Left renal pelvis (tissue), 4 donors: ENCODE measurements at regions not wholly inside any gene's neighbourhood (a gene's known extent, or its start where the extent isn't known, plus 50 kb on each side); places are given as distances from the start of the nearest gene placed in this dataset.

Experiments
- DNase-seq, 4 donors: peaks; one replicate each; pipeline ENCODE4 v3.0.0-alpha.2; 2013; ENCODE audit warnings: low read depth in 4 of 4, low spot score in 3 of 4

DNA sequence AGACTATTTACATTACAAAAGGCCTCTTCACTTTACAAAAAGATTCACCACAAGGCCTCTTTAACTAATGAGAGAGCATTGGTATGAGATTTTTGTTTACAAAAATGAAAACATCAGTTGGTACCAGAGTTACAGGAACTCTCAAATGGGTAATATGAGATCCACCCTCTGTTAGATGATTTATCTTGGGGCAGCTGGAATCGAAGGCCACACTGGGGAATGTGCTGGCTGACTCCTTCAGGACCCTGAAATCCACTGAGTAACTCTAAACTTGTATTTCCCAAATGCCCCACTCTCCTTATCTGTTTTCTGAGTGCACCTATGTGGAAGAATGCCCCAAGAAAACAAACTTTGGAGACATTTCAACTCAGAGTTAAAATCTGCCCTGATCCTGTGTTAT lies 232.9 kb upstream of the F9 start:
- DNase-seq = no peak

DNA sequence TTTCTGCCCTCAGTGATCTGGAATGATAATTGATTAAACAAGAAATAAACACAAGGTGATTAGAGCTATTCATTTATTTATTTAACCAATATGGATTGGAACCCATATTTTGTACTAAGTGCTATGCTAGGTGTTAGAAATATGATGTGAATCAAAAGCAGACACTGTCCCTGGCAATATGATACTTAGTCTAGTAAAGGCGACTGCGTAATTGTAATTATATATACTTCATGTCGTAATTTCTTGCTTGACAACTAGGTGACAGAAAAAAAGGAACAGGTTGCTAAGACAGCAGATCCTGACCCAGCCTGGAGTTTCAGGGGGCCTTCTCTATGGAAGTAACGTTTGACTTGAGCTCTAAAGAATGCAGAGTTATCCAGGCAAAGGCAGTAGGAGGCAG lies 236.5 kb upstream of the F9 start:
- no peak for DNase-seq

DNA sequence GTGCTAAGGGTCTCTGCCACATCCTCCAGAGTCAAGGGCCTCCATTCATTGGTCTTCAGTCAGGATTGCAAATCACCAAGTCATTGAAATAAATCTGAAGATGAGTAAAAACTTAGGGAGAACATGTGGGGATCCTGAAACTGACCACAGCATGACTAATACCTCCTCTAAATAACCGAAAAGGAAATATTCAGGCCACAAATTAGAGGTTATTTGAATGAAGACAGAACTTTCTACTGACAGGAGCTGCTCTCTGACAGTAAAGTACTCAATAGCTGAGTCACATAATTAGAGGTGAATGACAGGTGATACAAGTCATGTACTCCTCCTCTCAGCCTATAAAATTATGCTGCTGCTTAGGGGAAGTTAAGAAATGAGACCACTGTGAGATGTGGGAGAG lies 240.2 kb upstream of the F9 start:
- no peak for DNase-seq

DNA sequence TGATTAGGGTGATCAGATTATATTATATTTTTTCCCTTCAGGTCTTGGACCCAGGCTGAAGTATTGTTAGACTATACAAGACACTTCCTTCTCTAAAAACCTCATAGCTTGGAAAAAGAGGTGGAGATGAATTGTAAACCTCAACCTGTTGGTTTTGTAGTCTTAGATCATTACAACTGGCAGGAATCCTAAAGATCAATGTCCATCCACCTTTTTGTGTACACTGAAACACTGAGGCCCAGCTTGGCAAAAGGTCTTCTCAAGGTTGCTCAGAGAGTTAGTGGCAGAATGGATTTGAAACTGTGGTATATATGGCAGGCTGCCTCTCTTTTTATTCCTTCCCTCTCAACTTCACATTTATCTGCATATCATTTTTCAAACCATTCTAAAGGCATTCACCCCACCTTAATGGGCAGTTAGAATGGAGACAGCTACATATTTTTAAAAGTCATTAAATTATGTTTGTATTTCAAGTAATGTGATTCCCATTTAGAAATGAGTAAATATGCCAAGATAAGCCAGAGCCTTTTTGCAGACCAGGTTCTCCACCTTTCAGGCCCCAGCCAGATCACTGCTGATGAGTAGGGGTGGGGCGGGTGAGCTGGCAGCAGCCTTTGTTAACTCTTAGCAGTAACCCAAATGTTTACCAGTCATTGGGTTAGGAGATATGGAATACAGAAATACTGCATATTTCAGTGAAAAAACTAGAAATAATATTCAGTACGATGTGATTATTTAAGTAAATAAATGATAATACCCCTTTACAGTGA lies 243.2 kb upstream of the F9 start:
- no peak for DNase-seq

DNA sequence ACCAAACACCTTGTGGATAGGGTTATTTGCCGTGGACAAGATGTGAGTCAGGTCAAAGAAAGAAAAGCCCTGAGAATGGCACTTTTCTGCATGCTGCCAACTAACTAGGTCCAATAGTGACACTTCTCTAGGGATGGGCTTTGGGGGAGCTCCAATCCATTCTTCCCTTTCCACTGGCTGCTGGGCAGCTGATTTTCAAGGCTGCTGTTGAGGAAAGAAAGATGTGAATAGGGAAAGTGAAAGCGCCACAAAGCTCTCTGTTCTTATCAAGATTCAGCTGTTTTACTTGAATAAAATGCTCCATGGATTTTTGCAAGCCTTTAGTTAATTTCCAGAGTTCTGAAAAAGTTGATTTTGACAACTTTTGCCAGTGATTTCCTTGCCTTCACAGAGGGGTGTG lies 244.2 kb upstream of the F9 start:
- no peak for DNase-seq

DNA sequence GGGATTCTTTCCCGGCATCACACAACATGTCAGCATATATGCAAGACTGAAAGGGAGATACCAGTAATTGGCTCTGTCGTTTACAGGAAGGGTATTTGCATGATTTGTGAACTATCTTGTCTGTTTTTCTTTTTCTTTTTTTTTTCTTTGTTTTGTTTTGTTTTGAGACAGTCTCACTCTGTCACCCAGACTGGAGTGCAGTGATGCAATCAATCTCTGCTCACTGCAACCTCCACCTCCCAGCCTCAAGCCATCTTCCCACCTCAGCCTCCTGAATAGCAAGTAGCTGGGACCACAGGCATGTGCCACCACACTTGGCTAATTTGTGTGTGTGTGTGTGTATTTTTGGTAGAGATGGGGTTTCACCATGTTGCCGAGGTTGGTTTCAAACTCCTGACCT lies 262.7 kb upstream of the F9 start:
- no peak for DNase-seq

DNA sequence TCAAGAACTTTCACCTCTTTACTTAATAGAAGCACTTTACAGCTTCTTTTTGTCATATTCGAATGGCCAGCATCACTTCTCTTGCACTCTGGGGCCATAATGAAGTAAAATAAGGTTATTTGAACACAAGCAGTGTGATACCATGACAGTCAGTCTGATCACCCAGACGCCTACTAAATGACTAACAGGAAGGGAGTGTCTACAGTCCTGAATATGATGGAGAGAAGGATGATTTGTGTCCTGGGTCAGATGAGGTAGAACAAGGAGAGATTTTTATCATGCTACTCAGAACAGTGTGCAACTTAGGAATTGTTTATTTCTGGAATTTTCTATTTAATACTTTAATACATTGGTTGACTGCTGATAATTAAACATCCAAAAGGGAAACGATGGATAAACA lies 284.2 kb upstream of the F9 start:
- no peak for DNase-seq

DNA sequence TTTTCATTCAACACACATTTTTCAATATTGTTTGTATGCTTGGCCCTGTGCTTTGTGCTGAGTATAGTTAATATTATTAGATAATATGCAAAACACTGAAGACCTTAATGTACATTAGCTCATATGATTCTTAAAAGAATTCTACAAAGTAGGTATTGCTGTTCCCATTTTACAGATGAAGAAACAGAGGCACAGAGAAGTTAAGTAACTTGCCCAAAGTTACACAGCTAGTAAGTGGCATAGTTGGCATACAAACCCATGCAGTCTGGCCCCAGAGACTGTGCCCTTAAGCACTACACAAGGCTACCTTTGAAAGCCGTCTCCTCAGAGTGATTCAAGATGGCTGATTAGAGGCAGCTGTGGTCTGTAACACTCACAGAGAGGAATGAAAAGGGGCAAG lies 293.4 kb upstream of the F9 start:
- DNase-seq = no peak

DNA sequence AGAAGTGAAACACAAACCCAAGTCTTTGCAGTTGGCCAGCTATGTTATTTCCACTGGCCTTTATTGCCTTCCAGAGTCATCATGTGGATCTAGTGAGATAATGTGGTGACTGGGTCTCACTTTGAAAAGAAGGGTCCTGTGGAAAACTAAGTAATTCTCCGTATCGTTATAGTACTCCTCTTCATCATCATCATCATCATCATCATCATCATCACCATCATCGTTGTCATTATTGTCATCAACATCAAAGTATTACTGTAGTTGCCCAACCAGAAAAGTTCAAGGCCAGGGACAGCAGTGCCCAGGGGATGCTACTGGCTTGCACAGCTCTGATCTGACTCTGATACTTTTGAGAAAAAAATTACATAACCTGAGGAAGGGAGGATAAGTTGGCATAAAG lies 295.6 kb upstream of the F9 start:
- no peak for DNase-seq

DNA sequence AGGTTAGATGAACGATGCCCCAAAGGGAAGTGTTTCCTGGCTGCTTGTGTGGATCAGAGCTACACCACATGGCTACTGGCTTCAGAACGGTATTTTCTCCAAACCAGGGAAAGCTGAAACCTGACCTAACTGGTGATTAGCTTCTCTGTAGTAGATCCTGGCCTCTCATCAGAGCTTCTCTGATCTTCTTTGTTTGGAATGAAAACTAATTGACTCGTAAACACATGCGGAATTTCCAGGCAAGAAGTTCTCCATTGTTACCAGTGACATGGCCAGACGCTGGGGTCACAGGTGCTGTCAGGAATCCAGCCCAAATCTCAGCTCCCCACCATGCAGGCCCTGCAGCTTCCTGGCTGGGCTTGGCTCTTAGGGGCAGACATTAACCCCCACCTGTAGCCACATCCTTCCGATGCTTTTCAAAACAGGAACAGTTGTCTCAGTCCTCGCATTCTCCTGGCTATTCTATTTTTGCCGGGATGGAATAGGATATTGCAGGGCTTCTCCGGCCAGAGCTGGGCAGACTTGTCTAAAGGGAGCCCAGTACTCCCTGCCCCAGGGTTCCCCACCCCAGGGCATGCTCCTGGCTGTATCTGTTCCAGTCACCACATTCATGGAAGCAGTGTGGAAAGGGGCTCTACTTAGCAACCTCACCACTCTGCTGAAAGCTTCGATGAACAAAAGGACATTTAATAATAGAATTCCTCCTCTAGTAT lies 305.4 kb upstream of the F9 start:
- DNase-seq = no peak

DNA sequence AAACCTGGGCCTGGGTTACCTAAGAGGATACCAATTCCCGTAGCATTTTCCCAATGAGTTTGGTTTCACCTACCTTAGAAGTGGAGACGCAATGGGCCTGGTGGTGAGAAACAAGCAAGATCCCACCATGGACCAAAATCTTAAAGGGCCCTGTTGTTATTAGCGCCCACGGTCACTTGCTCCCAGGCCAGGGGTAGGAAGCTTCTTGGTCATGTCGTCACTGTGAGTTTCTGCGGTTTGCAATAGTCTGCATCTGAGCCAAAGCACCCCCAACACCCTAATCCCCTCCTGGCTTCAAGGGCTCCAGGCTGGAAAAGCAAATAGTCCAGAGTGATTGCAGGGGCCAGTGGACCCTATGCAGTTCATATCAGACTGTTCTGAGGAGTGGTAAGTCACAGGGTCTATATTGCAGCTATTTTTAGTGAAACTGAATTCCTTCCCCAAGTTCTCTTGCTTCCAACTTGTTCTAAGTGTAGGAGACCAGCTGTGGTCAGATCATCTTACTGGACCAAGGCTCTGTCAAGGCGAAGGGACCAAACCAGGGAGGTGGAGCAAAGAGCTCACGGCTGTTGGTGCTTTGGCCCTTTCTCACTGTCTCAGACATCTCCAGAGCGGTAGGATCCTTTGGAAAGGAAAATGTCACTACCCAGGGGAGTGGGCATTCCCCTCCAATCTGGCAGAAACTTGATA lies 307.9 kb upstream of the F9 start:
- DNase-seq = no peak

DNA sequence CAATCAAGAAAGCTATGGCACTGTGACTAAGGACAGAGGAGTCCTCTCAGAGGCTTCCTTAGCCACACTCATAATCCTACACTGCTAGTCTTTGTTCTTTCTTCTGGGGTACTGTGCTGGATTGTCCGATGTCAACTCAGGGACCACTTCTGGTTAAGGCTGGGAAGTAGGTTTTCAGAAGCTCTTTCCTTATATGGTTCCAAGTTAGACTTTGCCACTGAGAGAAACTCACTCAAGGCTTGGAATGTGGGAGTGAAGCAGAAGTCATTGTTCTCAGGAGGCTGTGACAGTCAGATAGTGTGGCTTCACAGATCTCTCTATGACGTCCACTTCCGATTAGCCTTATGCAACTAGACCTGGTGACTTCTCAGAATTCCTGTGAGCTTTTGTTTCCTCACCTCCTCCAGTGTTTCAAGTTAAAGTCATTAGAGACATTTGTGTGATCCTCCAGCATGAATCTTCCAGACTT lies 317.3 kb upstream of the F9 start:
- no peak for DNase-seq

DNA sequence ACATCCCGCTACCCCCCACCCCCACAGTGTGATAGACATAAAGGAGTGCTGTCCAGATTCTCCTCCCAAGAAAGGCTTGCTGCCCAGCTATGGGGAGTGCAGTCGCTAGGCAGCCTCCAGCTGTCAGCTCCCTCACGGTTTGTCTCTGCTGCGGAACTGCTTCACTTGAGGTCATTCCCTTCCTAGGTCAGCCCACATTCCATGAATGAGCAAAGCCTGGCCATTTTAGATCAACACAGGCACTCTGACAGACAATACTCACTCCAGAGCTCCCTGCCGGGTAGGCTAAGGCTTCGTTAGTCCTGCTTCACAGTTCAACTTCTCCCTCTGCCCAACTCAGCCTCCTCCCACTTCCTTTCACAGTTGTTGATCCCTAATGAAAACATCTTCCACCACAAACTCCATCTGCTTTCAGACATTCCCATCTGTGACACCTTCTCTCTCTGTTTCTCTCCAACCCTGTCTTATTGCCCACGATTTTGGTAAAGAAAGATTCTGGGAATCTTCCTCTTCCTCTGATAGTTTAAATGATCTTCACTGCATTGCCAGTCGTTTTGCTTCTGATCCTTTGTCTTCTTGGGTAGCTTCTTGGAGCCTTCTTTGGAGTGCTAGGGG lies 318.9 kb upstream of the F9 start:
- DNase-seq = no peak

DNA sequence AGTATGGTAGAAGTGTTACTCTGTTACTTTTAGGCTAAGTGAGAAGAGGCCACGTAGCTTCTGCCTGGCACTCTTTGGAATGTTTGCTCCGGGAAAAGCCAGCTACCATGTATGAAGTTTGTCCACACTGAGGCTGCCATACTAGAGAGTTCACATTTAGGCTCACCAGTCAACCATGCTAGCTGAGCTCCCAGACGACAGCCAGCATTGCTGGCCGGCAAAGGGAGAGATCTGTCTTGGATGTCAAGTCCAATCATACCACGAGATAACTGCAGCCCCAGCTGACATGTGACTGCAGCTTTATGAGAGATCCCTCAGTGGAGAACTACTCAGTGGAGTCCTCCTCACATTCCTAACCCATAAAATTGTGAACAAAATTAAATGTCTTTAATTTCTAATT lies 321.2 kb upstream of the F9 start:
- DNase-seq = no peak

DNA sequence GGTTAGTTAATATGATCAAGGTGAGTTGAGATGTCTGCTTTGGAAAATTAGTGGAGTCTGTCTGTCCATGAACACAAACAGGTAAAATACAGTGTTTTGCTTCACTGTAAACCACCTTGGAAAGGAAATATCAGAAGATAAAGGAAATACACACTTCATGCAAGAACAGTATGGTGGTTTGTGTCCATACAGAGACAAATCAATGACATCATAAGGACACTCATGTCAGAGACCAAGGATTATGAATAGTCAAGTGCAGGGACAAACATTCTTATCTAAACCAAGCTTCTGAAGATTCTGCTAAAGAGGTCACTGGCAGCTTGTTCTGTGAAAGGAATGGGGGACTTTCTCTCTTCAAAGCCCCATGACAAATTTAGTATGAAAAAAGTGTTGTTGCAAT lies 322.9 kb upstream of the F9 start:
- no peak for DNase-seq

DNA sequence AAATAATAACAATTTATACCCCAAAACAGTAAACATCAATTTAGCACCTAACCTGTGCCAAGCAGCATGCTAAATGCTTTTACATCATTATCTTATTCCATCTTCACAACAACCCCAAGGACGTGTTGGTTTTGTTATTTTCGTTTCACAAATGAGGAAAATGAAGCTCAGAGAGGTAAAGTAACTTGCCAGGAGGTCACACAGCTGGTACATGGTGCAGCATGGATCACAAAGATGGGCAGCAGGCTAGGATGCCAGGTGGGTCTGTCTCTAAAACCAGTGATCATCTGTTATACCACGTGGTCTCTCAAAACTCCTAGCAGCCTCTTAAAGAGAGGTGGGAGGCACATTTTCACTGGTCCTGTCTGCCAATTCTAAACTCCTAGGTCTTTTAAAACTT lies 323.6 kb upstream of the F9 start:
- DNase-seq = no peak

DNA sequence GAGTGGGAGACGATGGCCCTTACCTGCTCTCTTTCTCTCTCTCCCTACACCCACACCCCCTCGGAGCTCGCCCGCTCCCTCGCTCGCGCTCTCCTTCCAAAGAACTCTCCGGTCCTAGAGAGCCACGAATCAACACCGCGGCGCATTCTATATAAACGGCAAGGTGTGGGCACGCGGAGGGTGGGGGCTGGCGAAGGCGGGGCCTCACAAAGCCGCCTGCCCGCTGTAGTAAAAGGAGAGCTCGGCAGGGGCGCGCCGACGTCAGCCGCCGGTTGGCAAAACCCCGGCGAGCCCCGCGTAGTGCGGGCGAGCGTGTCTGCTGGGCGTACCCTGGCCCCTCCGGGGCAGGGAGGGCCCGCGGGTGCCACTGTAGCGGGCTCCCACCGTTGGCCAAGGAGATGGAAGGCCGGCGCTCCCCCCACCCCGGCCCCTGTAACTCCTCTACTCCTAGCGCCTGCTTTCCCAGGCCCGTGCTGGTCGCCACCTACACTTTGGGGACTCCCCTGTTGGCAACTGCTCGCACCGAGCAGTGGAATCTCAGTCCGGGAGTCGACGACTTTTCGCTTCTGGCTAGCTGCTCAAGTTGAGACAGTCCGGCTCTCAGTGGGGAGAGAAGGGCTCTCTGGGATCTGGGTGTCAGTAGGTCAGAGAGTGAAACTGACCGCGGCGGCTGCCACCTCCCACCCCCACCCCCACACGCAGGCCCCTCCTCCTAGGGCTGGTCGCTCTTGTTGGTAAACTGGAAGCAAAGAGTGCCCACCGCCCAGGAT lies 325.5 kb upstream of the F9 start:
- no peak for DNase-seq

DNA sequence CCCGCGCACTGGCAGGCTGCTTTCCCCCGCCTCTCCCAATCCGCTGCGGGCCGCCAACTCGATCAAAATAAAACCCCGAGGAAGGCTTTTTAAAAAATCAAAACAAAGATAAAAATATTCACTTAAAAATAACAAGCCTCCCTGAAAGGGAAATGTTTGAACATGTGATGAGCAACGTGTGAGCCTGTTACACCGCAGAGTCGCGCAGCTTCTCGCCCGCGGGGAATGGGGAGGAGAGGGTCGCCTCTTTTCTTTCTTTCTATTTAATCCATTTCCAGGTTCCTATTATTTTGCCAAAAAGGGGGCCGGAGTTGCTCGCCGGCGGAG lies 326.0 kb upstream of the F9 start:
- no peak for DNase-seq

DNA sequence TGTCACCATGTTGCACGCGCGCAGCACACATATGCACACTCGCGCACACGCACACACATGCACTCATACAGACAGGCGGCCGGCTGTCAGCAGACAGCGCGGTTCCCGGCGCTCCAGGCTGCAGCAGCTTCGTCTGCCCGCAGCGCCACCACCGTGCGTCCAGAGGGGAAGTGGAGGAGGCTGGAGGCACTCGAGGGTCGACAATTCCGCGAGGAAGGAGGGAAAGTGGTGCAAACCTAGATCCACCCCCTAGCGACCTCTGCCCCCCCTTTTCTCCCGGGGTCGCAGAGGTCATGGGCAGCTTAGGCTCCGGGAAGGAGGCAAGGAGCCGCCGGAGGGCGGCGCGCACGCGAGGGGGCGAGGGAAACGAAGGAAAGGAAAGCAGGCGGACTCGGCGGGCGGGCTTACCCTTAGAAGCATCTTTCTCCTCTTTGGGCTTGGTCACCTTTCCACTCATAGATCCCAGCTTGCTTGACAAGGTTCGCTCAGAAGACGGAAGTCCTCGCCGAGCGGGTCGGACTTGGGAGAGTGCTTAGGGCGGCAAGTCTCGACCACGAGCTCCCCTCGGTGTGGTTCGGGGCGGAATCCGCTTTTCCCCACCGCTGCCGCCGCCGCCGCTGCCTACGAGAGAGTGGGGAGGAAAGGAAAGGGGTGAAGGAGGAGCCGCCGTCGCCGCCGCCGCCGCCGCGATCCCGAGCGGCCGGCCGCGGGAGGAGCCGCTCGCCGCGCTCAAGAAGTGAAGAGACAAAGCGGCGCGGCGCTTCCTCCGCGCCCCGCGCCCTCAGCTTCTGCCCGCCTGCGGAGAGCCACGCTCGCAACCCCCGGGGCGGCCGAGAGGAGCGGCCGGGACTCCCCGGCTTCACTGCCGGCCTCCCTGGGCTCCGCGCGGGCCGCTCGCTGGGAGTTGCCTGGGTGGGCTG lies 326.6 kb upstream of the F9 start:
- no peak for DNase-seq
